GM19043 (cell line): ENCODE measurements at regions not wholly inside any gene's neighbourhood (a gene's known extent, or its start where the extent isn't known, plus 50 kb on each side); places are given as distances from the start of the nearest gene placed in this dataset.

Experiments used
- ATAC-seq: cut with Tn5 transposase; IDR thresholded peaks from one replicate; pipeline ENCODE4 v1.9.1; 2021; ENCODE audit warnings: low read depth; ENCODE audit not compliant: unreplicated experiment

- no peak for ATAC-seq
Observed at GRCh38 chr15:62431817-62432216, 266.7 kb upstream of the C2CD4B start.

- ATAC-seq: no peak
Observed at GRCh38 chr15:62432702-62433398, 267.8 kb upstream of the C2CD4B start.

GRCh38 chr15:62436235-62436634 is 271.1 kb upstream of the C2CD4B start:
- no peak for ATAC-seq

GRCh38 chr15:62437753-62438152 is 272.7 kb upstream of the C2CD4B start:
- ATAC-seq: no peak

- ATAC-seq: no peak
Observed at GRCh38 chr15:62439543-62440016, 274.5 kb upstream of the C2CD4B start.

GRCh38 chr15:62440362-62441105 is 275.4 kb upstream of the C2CD4B start:
- no peak for ATAC-seq

GRCh38 chr15:62444104-62445022 is 279.3 kb upstream of the C2CD4B start:
- no peak for ATAC-seq

GRCh38 chr15:62445244-62445643 is 280.2 kb upstream of the C2CD4B start:
- no peak for ATAC-seq

- ATAC-seq: no peak
Observed at GRCh38 chr15:62446984-62447383, 281.9 kb upstream of the C2CD4B start.

GRCh38 chr15:62447742-62448141 is 282.7 kb upstream of the C2CD4B start:
- ATAC-seq: no peak

- no peak for ATAC-seq
Observed at GRCh38 chr15:62449638-62450037, 284.6 kb upstream of the C2CD4B start.

GRCh38 chr15:62450061-62450460 is 285.0 kb upstream of the C2CD4B start:
- ATAC-seq: no peak

- ATAC-seq: no peak
Observed at GRCh38 chr15:62452026-62452425, 286.9 kb upstream of the C2CD4B start.

- no peak for ATAC-seq
Observed at GRCh38 chr15:62452667-62453066, 287.6 kb upstream of the C2CD4B start.

- no peak for ATAC-seq
Observed at GRCh38 chr15:62453375-62453774, 288.3 kb upstream of the C2CD4B start.

GRCh38 chr15:62453981-62454380 is 288.9 kb upstream of the C2CD4B start:
- no peak for ATAC-seq

- no peak for ATAC-seq
Observed at GRCh38 chr15:62454567-62455172, 289.6 kb upstream of the C2CD4B start.

- ATAC-seq: no peak
Observed at GRCh38 chr15:62455441-62455921, 290.4 kb upstream of the C2CD4B start.

- ATAC-seq: no peak
Observed at GRCh38 chr15:62456011-62456920, 291.2 kb upstream of the C2CD4B start.
